GM23248 (cell line): ENCODE measurements at regions not wholly inside any gene's neighbourhood (a gene's known extent, or its start where the extent isn't known, plus 50 kb on each side); places are given as distances from the start of the nearest gene placed in this dataset.

Source experiments
- EZH2 ChIP-seq: fragments of 200-600 bp; sonication (generic); IDR thresholded peaks from 2 replicates; pipeline ENCODE4 v1.6.1; 2018; ENCODE audit warnings: antibody characterized with exemption, mild to moderate bottlenecking; ENCODE audit not compliant: insufficient read depth, poor library complexity, severe bottlenecking
- EZH2phosphoT487 ChIP-seq: fragments of 200-600 bp; sonication (generic); IDR thresholded peaks from 2 replicates; pipeline ENCODE4 v1.6.1; 2018; ENCODE audit warnings: antibody characterized with exemption, moderate library complexity, mild to moderate bottlenecking, low read depth; ENCODE audit not compliant: insufficient read depth

- TF ChIP-seq EZH2phosphoT487 (no peak), EZH2 (no peak)
Measured at GRCh38 chr5:51465165-51465564, 81.9 kb downstream of the ISL1 start.
